GM21717 (cell line): ENCODE measurements at regions not wholly inside any gene's neighbourhood (a gene's known extent, or its start where the extent isn't known, plus 50 kb on each side); places are given as distances from the start of the nearest gene placed in this dataset.
"Not testable (repeated sequence)": the region's sequence is repeated elsewhere in the genome, so short reads cannot be mapped to it uniquely, and the experiment has no call there.

ENCODE experiments used
- ATAC-seq: cut with Tn5 transposase; IDR thresholded peaks from one replicate; pipeline ENCODE4 v1.9.1; 2021; ENCODE audit warnings: mild to moderate bottlenecking, moderate library complexity; ENCODE audit not compliant: unreplicated experiment

DNA sequence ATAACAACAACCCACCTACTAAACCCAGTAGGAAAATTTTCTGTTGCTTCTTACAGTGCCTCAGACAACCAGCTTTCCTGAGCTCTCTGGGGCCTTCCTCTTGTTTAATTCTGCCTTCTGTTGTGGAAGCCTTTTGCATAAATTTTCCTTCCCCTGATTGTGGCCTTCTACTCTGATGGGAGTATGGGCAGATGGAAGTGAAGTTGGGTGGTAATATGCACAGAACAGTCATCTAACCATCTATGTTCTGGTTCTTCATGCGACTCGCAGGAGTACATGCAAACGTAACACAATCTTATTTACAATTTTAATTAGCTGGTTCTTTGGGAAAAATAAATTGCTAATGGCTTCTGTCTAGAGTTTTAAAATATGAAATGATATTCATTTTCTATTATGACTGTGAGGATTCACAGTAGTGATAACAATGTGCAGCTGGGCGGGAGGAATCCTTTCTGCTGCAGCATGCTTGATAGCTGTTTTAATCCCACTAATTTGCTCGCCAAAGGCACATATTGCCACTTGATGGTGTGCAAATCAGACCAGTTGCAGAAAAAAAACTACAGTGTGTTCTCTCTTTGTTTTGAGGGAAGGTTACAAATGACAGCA is 311.5 kb upstream of the ROPN1 start:
- no peak for ATAC-seq

DNA sequence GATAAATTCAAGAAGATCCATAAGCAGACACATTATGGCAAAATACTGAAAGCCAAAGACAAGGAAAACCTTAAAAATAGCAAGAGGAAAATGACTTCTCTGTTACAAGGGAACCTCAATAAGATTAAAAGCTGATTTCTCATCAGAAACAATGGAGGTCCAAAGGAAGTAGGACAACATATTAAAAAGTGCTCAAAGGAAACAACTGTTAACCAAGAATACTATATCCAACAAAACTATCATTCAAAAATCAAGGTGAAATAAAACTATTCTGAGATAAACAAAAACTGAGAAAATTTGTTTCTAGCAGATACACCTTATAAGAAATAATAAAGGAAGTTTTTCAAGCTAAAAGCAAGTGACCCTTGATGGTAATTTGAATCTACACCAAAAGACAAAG is 314.7 kb upstream of the ROPN1 start:
- no peak for ATAC-seq

DNA sequence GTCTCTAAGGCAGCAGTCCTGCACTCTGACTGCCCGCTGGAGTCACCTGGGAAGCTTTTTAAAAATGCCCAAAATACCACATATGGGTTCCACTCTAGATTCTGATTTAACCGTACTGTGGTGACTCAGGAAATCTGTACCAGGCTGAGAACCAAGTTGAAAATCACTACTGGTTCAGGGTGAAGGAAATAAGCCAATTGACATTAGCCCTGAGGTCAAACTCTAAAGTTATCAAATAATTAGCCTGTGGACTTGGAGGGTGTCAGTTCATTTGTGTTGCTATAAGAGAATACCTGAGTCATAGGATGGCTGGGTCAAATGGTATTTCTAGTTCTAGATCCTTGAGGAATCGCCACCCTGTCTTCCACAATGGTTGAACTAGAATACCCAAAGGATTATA is 321.7 kb upstream of the ROPN1 start:
- no peak for ATAC-seq

DNA sequence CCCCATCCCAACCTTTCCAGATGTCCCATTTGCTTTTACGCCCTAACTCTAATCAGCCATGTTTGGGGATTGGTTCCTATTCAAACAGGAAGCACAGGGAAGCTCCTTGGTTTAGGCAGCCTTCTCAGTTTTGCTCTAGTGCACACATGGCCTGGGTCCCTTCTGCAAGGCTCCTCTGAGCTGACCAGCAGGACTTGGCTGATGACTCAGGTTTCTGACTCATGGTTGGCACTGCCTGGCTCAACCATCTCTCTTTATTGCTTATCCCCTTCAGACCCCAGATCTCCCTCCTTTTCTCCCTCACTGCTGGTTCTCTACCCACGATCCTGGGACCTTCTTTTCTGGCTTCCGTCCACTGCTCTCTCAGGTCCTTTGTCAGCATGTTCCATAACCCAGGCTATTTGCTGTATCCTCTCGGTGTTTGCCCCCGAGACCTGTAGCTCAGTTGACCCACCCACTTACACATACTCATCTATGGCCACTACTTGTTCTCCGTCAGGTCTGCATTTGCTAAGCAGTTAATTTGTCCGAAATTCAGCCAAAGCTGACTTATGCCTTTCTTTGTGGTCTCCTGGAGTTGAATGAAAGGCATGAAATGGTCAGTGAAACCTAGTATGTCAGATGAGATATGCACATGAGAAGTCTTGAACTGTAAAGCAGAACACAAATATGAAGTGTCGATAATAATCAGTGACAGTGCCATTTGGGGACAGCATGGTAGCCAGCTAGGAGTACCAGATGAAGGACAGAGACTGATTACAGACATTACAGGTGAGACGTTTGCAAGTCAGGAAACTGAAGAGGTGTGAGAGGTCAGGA is 323.5 kb upstream of the ROPN1 start:
- no peak for ATAC-seq

DNA sequence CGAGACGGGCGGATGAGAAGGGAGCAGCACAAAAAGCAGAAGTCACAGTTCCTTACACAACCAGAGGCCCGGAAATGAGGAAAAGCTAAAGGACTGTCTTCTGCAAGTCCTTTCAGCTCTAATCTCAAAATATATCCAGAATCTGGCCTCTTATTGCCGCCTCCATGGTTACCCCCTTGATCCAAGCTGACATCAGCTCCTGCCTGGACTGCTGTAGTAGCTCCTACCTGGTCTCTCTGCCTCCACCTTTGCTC is 324.0 kb upstream of the ROPN1 start:
- ATAC-seq = no peak

DNA sequence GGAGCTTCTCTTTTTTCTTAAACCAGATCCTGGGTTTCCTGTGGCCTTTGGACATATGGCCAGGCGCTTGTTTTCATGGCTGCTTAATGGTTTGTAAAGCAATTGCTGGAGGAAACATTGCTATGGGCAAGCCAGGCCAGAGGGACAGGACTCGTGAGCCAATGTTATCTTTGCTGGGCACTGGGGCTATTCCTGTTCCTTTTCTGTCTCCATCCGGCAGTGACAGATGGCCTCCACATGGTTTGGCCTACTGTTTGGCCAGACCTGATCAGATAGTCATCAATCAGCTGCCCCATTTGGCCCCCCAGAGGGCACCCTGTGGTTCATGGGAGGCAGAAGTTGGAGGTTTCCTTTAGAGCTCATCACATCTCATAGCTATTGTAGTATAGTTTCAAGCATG is 326.1 kb upstream of the ROPN1 start:
- no peak for ATAC-seq

DNA sequence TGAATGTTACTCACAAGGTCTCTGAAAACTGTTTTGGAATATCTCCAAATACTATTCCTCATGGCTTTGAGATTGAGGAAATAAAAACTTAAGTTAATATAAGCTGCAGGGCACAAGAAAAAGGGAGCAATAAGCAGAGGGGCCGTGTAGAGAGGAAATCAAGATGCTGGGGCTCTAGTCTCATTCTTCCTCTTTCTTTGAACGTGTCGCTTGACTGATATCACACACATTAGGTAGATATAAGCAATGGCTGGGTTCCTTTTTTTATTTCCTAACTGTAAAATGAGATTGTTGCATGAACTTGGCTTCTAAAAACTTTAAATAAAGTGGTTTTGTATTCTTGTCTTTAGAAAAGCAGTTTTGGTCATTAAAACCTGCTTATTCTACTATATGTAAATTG is 326.7 kb upstream of the ROPN1 start:
- ATAC-seq = no peak

DNA sequence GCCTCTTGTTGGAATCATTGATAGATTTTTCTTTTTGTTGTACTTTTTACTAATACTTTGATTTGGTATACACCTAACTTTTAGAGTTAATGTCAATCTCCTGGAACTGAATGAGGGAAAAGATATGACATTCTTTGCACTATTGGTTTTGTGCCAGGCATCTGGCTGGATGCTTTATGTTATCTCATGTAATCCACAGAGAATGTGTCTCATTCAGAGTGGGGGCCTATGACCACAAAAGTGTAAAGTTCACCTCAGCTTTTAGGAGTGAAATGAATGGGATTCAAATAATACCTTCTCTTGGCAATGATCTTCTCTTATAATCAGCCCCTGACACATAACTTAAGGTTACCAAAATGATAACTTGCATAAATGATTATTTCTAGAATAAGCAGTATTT is 329.1 kb upstream of the ROPN1 start:
- no peak for ATAC-seq

DNA sequence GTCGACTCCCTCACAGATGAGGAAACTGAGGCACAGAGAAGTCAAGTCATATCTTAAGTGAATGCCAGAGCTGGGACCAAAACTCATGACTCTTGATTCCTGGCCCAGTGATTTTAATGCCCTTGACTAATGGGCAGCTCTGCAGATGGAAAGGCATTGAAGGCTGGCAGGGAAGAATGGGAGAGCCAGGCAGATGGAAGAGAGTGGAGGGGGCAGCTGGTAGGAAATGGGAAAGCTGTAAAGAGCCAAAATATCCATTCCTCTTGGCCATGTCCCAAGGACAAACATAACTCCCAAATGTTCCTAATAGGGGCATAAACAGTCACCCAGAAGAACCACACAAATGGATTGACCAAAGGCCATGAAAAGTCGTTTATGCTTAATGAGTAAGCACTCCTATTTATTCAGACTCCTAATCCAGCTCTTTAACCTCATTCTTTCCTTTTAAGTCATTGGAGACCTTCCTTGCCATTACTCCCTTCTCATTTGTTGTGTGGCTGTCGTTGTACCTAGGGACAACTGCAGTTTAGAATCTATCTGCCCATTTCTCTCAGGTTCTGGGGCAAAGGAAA is 330.5 kb upstream of the ROPN1 start:
- ATAC-seq = no peak

DNA sequence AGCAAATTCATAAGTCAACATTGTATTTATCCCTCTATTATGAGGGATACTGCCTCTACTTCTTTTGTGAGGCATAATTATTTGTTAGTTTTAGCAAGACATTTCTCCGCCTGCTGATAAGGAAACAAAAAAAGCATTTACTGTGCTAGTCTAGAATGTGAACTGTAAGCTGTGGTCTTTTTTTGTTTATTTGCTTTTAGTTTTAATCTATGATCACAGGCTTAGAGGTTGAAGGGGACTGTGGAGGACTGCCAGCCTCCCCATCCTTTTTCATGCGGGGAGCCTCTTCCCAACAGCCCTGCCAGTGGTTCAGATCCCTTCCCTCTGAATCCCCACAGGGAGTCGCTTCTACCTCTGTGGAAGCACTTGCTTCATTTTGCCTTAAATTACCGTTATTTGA is 331.0 kb upstream of the ROPN1 start:
- ATAC-seq = no peak

DNA sequence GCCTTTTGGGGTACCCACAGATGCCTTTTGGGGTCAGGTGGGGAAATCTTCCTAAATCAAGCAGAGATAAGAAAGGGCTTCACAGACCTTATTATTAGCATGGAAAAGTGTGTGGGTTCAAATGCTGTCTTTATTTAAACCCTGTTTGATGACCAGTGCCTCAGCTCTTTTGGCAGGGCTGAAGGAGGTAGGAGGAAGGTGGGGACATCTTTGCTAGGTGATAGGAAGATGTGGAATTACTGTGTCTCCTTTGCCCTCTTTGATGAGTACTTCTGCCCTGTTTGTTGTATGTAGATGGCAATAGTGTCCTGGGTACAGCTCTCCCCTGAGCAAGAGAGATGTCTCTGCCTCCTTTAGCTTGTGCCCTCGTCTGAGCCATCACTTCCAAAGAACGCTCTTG is 333.3 kb upstream of the ROPN1 start:
- ATAC-seq = no peak

DNA sequence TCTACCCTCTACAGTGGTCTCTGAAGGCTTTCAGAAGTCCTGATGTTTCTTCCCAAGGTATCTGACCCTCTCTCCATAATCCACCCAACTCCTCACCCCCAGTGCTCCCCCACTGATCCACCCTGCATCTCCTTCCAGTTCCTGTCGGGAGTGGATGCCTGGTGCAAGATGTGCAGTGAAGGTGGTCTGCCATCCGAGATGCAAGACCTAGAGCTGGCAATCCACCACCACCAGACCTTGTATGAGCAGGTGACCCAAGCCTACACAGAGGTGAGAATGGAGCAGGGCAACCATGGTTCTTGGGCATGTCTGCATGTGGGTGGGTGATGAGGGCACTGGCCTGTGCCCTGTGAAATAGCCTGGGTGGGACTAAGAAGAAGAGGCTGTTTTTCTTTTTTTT is 337.8 kb upstream of the ROPN1 start:
- ATAC-seq = no peak

DNA sequence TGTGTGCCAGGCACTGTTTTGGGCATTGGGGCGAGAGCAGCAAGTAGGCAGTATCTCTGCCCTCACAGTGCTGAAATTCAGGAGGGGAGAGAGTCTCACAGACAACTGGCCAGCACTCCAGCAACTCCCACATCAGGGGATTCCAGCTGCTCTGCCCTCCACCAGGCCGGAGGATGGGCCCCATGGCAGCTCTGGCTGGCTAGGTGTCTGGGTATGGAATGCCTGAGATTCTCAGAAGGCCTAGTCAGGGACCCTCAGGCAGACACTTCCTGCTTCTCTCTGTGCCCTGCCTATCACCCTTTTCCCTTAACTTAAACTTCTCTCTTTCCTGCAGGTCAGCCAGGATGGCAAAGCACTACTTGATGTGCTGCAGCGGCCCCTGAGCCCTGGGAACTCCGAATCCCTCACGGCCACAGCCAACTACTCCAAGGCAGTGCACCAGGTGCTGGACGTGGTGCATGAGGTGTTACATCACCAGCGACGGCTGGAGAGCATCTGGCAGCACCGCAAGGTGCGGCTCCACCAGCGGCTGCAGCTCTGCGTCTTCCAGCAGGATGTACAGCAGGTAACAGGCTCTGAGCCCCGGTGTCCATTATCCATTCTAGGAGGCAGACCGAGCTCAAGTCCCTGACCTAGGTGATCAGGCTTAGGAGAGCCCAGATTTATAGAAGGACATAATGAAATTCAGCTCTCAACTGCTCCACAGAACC is 342.2 kb upstream of the ROPN1 start:
- no peak for ATAC-seq

DNA sequence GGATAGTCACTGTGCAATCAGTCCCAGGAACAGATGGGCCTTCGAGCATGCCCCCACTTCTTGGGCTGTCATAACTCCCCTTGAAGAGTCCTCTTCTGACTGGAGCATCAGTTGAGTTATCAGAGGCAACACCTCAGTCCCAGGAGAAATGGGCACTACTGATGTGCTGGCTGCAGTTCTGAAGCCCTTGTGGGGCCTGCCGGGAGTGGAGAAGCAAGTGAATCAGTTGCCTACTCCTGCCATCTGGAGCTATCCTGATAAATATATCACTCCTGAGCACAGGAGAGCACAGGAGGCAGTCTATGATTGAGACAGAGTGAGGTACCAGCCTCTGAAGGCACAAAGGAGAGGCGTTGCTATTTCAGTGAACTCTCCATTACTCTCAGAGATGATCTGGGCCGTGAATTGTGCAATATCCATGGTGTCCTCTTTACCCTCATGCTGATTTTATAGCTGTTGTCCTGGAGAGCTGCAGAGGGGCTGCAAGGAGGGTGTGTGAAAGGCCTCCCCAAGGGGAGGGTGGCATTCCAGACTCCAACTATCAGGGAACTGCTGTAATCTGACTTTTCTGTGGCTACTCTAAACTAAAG is 344.2 kb upstream of the ROPN1 start:
- no peak for ATAC-seq

DNA sequence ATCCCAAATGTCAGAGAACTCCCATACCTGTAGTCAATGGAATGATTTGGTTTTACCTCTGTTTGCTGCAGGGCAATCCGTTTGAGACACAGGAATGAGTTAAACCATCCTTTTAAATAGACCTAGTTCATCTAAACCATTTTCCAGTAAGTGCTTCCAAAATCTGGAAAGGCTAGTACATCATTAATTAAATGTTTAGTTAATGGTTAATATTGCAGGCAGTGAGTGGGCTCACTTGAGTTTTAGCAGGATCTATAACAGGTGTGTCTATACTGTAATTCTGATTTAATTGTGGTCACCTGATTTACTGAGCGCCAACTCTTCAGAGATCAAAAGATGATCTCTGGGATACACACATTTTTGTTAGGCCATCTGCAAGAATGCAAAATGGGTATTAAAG is 353.9 kb upstream of the ROPN1 start:
- no peak for ATAC-seq

DNA sequence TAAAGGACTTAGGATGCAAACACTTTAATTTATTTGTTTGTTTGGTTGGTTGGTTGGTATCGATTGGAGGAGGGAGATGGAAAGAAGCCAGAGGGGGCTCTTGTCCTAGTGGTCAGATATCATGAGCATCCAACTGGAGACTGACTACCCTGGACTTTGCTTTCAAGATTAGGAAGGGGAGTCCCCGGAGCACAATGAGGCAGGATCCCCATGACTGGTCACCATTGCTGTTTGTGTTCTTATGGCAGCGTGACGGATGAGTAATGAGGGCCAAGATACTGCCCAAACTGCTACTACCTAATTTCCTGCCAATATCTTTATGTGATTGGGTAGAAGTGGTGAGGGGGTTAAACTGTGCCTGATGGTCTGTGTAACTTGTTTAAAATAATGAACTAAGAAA is 354.6 kb upstream of the ROPN1 start:
- ATAC-seq = no peak

DNA sequence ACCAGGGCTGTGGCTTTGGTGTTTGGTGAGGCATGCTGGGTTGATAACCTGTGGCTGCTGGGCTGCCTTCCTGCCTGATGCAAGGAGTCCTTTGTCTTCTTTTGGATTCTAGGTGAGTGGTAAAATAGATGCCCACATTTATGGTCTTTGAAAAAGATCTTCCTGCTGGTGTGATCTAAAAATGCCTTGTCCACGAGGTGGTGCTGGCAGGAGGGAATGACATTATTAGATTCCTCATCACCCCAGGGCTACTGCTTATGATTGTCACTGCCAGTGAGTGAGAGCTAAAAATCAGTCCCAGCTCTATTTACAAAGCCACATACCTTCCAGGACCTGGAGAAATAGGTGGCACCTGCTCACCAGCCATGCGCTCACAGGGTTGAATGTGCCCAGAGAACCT is 355.5 kb upstream of the ROPN1 start:
- ATAC-seq = no peak

DNA sequence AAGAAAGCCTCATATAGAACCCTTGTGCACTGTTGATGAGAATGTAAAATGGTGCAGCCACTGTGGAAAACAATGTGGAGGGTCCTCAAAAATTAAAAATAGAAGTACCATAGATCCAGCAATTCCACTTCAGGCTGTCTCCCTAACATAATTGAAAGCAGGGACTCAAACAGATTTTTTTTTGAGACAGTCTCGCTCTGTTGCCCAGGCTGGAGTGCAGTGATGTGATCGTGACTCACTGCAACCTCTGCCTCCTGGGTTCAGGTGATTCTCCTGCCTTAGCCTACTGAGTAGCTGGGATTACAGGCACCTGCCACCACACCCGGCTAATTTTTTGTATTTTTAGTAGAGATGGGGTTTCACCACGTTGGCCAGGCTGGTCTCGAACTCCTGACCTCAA is 356.6 kb upstream of the ROPN1 start:
- ATAC-seq = not testable (repeated sequence)

DNA sequence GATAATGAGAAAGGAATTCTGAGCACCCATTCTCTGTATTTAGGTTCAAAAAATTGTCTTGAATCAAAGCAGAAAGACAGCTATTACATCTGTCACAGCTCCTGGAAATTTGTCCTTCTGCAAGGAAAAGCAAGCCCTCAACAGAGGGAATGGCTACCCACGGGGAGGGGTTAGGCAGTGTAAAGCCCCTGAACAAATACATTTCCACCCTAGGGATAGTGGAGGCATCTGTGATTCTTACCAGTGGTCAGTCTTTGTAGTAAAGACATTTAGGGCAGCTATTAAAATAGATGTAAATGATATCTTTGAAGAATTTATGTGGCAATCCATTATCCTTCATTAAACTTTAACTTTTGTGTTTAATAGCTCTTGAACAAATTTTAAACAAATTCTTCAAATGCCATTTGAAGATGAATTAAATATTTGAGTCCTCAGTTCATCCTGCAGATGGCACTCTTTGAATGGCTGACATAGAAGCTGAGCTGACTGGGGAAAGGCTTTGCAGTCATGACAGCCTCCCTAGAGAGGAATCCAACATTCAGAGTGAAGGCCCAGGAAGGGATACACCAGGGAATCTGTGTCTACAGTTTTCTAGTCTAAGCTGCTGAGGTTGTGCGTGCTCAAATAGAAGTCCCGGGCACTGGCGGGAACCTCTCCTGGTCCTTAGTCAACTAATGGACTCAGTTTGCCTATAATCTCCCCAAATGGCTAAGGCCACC is 359.7 kb upstream of the ROPN1 start:
- ATAC-seq = no peak

DNA sequence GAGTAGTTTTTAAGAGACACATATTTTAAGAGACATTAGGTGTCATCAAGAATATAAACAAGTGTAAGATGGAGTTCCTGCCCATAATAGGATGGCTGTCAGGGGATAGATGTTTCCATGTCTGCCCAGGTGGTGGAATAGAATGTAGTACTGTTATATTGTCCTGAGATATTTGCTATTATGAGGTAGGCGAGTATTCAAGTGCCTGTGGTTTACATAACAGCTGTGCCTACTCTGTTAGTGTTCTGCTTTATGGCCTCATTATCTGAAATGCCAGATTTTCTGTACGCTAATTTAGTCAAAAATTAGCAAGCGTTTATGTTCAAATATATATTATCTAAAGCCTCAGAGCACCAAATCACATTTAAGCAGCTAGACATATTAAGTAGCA is 360.2 kb upstream of the ROPN1 start:
- ATAC-seq = no peak

DNA sequence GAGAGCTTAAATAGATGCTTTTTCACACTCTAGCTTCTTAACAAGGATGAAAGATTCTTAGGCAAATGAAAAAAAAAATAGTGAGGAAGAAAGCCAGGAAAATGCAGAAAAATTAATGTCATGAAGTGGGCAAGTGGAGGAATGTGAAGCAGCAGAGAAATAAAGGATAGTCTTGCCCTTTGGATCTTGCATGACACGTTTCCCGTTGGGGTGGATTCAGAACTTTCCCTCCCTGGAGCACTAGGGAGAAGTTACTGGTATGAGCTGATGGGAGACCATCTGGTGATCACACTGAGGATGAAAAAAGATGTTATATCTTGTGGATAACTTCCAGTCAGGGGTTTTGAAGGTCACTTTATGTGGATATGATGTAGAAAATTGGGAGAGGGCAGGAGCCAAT is 361.8 kb upstream of the ROPN1 start:
- ATAC-seq = no peak
